Activated CD4-positive, alpha-beta T cell treated with anti-CD3 and anti-CD28 coated beads for 48 hours (primary cell): ENCODE measurements at regions not wholly inside any gene's neighbourhood (a gene's known extent, or its start where the extent isn't known, plus 50 kb on each side); places are given as distances from the start of the nearest gene placed in this dataset.
"Not testable (repeated sequence)": the region's sequence is repeated elsewhere in the genome, so short reads cannot be mapped to it uniquely, and the experiment has no call there.

Source experiments
- DNase-seq: peaks from one replicate; pipeline ENCODE4 v3.0.0-alpha.2; 2020

GRCh38 chr15:29648415-29648814 lies 173.9 kb downstream of the TJP1 start:
- not testable (repeated sequence) for DNase-seq

DNA sequence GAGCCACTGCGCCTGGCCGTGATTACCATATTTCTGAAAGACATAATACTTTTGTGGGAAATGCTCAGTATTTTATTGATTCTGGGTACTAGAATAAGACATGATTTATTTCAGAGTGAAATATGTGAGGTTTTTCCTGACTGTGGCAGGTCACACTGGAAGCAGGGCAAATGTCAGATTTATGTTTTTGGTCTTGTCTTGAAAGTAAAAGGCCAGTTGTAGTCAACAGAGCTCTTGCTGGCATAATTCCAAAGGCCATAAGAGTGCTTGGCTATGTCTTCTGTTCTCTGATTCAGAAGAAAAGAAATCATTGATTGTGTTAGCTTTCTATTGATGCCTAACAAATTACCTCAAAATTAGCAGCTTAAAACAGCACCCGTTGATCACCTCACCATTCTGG lies 176.4 kb downstream of the TJP1 start:
- DNase-seq: no peak

DNA sequence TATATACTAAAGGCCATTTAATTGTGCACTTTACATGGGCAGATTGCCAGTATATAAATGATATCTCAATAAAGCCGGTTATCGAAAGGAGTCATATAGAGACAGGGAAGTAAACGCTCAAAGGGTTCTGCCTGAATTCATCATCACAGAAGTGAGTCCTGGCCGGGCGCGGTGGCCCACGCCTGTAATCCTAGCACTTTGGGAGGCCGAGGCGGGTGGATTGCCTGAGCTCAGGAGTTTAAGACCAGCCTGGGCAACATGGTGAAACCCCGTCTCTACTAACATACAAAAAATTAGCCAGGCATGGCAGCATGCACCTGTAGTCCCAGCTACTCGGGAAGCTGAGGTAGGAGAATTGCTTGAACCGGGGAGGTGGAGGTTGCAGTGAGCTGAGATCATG lies 177.9 kb downstream of the TJP1 start:
- not testable (repeated sequence) for DNase-seq

GRCh38 chr15:29638781-29639180 lies 183.5 kb downstream of the TJP1 start:
- no peak for DNase-seq

DNA sequence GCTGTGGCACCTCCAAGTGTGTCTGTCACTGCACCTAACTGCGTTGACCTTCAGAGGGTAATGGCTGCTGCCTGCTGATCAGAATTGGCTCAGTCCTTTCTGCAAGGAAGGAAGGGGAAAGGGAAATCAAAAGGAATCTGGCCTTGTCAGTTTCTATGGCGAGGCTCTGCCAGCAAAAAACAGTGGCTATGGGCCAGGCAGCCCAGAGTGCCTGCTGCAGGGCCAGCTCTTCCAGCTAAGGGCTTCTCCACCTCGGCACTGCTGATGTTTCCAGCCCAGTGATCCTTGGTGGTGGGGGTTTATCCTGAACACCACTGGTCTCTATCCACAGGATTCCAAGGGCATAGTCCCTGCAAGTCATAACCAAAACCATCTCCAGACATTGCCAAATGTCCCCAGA lies 184.3 kb downstream of the TJP1 start:
- DNase-seq: no peak

DNA sequence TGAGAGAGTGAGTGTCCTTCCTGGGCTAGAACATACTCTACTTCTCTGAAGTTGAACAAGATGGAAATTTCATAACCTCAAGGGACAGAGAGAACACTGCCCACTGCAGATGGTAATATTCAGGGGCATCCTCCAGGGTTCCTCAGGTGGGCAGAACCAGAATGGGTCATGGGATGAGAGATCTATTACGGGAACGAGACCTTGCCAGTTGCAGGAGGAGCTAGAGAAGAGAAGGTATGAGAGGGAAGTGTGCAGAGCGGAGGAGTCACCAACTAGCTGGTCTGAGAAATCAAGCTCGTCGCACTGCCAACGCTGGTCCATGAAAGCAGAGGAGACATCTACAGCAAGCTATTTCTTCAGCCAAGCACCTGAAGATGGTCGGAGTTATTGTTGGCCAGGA lies 184.7 kb downstream of the TJP1 start:
- no peak for DNase-seq

DNA sequence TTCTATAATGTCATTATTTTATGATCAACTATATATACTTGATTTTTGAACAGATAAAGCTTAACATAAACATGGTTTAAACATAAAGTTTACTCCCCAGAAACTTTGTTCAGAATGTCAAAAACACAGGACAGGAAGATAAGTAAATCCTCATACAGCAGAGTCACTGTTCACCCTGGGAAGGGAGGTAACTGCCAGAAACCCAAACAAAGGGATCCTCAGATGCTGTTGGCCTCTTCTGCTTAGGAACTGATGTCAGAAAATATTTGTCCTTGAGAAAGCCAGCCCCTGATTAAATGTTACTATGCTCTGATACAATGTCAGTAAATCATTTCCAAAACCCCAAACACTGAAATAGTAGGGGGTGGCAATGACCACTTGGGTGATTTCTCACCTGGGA lies 185.3 kb downstream of the TJP1 start:
- DNase-seq: no peak

DNA sequence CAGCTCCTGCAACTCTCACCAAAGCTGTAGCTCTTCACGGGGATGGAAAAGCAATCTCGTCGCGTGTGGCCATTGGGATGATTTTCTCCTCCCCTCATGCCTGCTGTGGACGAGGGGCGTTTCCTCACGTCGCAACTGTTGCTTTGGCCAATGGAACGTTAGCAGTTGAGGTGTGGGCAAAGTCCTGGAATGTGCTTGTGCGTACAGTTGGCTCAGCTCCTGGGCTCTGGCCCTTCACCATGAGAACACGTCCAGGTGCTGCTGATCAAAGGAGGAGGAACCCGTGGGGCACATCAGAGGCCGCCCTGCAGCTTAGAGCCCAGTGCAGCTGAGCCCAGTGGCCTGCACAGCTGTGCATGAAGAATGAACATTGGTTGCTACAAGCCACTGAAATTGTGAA lies 186.1 kb downstream of the TJP1 start:
- DNase-seq: no peak

GRCh38 chr15:29635513-29636098 lies 186.7 kb downstream of the TJP1 start:
- no peak for DNase-seq

GRCh38 chr15:29633971-29634370 lies 188.3 kb downstream of the TJP1 start:
- no peak for DNase-seq

- no peak for DNase-seq
Measured at GRCh38 chr15:29632671-29633406, 189.4 kb downstream of the TJP1 start.

DNA sequence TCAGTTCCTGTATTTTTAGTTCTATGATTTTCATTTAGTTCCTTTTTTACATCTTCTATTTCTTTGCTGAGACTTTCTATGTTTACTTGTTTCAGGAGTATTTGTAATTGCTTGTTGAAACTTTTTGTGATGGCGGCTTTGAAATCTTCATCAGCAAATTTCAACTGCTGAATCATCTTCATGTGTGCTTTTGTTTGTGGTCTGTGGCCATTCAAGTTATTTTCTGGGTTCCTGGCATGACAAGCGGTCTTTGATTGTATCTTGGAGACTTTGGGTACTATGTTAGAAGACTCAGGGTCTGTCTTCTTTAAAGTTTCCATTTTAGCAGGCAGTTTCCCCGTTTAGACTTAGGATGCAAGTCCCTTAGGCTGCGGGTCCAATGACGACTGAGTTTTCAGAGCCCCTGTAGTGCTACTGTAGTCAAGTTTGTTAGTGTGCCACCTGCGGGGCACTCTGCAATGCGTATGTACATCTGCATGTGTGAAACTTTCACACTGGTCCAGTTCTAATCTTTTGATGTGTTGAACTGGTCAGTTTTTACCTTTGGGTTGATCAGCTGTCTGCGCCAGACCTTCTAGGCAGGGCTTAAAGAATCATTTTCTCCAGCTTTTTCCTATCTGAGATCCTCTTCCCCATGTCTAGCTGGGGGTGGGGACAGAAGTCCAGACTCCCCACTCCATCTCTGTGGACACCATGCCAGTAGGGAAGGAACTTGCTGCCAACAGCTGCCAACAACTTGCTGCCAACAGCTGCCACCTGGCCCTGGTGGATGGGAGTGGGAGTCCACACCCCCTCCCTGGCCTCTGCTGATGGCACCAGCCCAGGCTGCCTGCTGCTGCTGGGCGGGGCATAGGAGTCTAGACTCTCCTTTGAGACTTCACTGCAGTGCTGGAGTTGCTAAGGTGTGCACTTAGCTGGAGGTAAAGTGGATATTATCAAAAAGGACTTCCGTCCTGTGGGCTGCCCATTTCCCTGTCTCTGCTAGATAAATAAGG lies 190.9 kb downstream of the TJP1 start:
- no peak for DNase-seq

DNA sequence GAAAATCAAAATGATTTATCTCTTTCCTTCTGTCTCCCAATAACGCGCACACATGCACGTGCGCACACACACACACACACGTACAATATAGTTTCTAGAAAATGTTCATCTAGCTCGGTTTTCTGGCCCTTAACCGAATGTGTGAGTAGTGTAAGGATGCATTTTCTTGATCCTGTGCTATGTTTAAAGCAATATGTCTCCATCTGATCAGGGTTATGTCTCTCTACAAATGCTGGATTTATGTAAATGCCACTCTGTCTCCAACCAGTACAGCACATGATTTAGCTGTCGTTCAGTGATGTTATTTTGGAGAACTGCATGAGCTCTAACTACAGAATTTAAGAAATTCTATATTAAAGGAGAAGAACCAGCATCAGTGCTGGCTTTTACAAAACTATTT lies 198.0 kb downstream of the TJP1 start:
- DNase-seq: no peak

GRCh38 chr15:29623116-29623639 lies 199.1 kb downstream of the TJP1 start:
- DNase-seq: no peak

- DNase-seq: no peak
Measured at GRCh38 chr15:29622637-29623036, 199.6 kb downstream of the TJP1 start.

DNA sequence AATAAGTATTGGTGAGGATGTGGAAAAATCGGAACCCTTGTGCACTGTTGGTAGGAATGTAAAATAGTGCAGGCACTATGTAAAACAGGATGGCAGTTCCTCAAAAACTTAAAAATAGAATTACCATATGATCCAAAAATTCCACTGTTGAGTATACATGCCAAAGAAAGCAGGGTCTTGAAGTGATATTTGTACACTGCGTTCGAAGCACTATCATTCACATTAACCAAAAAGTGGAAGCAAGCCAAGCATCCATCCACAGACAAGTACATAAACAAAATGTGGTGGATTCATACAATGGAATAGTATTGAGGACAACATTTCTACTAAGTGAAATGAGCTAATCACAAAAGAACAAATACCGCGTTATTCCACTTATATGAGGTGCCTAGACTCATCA lies 200.7 kb downstream of the TJP1 start:
- DNase-seq: no peak

DNA sequence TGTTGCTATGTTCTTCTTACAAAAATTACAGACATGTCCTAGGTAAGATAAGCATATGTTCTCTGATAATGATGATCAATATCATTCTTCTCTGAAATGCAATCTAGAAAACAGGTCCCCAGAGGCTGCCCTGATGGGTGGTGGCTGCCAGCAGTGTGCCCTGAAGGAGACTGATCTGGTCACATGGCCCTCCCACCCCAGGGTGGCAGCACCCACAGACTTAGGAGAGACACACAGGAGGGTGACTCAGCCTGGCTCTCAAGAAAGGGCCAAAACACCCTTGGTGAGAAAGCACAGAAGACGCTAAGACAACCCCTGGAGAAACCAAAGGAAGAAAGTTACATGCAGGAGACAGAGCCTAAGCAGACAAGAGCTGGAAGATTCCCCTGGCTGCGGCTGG lies 203.7 kb downstream of the TJP1 start:
- no peak for DNase-seq

DNA sequence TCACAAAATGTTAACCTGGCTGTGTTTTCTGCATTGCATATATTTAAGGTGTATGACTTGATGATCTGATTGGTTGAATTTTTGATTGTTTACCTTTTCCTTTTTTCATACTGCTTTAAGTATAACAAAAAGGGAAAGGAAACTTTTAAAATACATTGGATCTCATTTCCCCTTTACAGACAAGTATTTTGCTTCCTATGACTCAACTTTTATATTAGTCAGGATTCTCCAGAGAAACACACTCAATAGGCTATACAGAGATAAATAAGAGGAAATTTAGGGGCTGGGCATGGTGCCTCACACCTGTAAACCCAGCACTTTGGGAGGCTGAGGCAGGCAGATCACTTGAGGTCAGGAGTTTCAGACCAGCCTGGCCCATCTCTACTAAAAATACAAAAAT lies 205.8 kb downstream of the TJP1 start:
- no peak for DNase-seq

- DNase-seq: no peak
Measured at GRCh38 chr15:29615791-29616190, 206.5 kb downstream of the TJP1 start.

- no peak for DNase-seq
Measured at GRCh38 chr15:29613951-29614382, 208.3 kb downstream of the TJP1 start.

DNA sequence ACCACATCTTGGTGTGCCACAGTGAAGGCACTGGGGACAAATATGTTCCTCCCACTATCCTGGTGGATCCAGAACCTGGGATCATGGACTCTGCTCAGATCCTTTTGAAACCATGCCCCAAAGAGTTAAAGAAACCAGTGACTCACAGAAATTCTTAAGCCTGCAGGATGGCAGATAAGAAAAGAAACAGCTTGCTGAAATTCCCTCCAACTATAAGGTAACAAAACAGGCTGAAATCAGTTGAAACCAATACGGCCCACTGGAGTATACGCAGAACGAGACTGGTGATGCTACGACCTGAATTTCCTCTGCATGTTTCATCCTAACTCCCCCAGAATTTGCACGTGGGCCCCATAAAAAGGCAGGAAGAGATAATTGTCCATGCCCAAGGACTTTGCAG lies 209.6 kb downstream of the TJP1 start:
- DNase-seq: no peak

DNA sequence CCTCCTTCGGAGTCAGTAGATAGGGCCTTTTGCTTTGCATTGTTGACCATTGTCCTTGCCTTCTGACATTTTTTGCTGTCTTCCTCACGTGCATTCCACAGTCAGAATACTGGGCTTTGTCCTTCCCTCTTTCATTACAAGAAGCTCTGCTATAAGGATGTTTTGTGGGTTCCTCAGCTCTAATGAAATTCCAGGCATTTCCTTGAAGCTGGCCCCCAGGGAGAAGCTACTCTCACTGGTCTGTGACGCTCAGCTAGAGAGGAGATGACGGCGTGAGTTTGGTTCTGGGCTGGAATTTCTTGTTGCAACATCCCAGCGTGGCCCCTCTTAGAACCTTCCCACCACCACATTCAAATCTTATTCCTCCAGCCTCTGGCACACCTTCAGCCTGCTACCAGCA lies 210.2 kb downstream of the TJP1 start:
- DNase-seq: no peak

DNA sequence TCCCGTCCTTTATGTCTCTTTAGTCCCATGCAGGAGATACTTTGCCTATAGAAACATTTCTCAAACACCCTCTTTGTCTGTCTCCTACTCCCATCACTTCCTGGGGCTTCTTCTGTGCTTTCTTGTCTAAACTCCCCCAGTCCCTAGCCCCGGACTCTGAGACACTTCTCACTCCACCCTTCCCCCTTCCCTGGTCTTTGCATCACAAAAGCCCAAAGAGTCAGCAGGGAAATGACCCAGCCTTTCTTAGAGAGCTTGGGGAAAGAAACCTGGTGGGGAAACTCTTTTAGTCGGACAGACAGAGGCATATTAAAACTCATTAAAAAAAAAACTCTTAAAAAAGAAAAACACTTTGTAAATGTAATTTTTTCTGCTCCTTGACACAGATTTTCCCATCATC lies 211.2 kb downstream of the TJP1 start:
- DNase-seq: no peak

- no peak for DNase-seq
Measured at GRCh38 chr15:29601811-29602210, 220.5 kb downstream of the TJP1 start.
